ENCODE measurements at regions not wholly inside any gene's neighbourhood (a gene's known extent, or its start where the extent isn't known, plus 50 kb on each side); places are given as distances from the start of the nearest gene placed in this dataset.

DNA sequence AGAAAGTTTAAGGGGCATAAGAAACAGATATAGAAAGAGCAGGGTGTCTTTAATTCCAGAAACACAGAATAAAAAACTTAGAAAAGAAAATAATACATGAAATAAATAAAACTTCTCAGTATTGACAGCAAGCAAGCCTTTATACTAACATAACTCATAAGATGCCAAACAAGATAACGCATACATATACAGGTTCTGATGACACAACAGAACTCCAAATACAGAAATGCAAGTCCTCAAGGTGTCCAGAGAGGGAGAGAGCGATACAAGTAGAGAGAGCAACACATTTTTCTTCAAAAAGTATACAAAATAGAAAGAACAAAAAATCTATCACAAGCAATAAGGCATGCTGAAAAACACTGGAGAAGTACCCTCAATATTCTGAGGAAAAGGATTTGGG lies 314.6 kb upstream of the POM121L12 start:
- TF ChIP-seq Cebpa-rat (IDR thresholded peaks at IDR 0.05), result no peak
- Histone ChIP-seq H3K27ac (no peak overlapping the region), H3K9ac (no peak overlapping the region), H3K4me3 (no peak overlapping the region), H3K4me1 (no peaks in the 10 kb centered on the region), H4K20me1 (no peaks in the 10 kb centered on the region), H3K27me3 (no peaks in the 10 kb centered on the region), H3K9me3 (no peaks in the 10 kb centered on the region), H3K4me2 (no peak overlapping the region), H3K36me3 (no peaks in the 10 kb centered on the region)

DNA sequence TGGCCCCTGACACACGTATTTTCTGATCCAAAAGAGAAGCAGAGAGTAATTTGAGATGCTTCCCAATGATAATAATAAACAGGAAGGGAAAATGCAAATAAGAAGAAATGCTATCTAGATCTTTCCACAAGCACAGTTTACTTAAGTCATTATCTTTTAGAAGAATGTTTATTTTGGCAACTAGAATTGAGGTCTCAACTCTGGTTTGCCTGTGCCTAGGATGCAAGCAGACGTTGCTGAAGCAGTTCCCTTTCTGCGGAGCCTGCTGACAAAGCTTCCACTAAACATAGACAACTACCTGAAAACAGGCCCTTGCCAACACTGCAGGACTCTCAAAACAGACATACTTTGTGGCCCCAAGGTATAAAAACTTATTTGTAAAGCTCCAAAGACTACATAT lies 315.8 kb upstream of the POM121L12 start:
- no peak overlapping the region for H3K4me3 ChIP-seq
- no peaks in the 10 kb centered on the region for H4K20me1 ChIP-seq
- no peaks in the 10 kb centered on the region for H3K27me3 ChIP-seq
- H3K4me1 ChIP-seq, result no peaks in the 10 kb centered on the region
- H3K4me2 ChIP-seq, result no peak overlapping the region
- no peak overlapping the region for H3K9ac ChIP-seq
- no peak overlapping the region for H3K27ac ChIP-seq
- H3K9me3 ChIP-seq, result no peaks in the 10 kb centered on the region
- no peak for TF ChIP-seq Cebpa-rat (IDR thresholded peaks at IDR 0.05)
- H3K36me3 ChIP-seq, result no peaks in the 10 kb centered on the region

DNA sequence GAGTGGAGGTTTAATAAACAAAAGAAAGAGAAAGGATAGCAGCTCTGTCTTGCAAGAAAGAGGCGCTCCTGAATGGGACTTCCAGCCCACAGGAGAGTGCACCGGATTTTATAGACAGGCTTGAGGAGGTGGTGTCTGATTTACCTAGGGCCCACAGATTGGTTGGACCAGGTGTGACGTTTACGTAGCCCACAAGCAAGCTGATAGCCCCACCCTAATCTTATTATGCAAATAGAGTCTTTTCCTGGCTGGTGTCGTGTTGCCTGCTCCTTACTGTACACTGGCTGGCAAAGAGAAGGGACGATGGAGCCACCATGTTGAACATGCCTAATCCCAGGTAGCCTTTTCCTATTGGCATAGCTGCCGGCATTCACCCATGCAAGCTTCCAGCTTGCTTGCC lies 319.7 kb upstream of the POM121L12 start:
- no peak overlapping the region for H3K4me3 ChIP-seq
- TF ChIP-seq Cebpa-rat (IDR thresholded peaks at IDR 0.05), result no peak
- H4K20me1 ChIP-seq, result no peaks in the 10 kb centered on the region
- H3K27me3 ChIP-seq, result no peaks in the 10 kb centered on the region
- no peak overlapping the region for H3K9ac ChIP-seq
- H3K36me3 ChIP-seq, result no peaks in the 10 kb centered on the region
- H3K4me1 ChIP-seq, result peaks cover 8% of the 10 kb centered on the region; the same call in 1 of the 2 replicates
- H3K27ac ChIP-seq, result no peak overlapping the region
- H3K9me3 ChIP-seq, result no peaks in the 10 kb centered on the region
- no peak overlapping the region for H3K4me2 ChIP-seq

DNA sequence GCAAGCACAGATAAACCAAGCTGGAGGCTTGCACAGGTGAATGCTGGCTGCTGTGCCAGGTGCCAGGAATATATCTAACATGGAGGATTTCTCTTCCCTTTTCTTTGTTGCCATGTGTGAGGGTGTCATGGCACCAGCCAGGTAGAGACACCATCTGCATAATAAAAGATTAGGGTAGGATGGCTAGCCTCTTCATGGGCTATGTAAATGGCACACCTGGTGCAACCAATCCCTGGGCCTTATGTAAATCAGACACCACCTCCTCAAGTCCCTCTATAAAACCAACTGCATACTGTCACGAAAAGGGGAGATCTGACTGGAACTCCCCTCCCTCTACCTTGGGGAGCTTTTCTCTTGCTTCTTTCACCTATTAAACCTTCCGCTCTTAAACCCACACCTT lies 322.5 kb upstream of the POM121L12 start:
- Histone ChIP-seq H3K27ac (no peak overlapping the region), H3K4me3 (no peak overlapping the region), H3K36me3 (no peaks in the 10 kb centered on the region), H4K20me1 (no peaks in the 10 kb centered on the region), H3K4me1 (peaks cover 8% of the 10 kb centered on the region; the same call in 1 of the 2 replicates), H3K27me3 (no peaks in the 10 kb centered on the region), H3K9me3 (no peaks in the 10 kb centered on the region; the same call in 1 of the 2 replicates), H3K9ac (no peak overlapping the region), H3K4me2 (no peak overlapping the region)
- no peak for TF ChIP-seq Cebpa-rat (IDR thresholded peaks at IDR 0.05)

DNA sequence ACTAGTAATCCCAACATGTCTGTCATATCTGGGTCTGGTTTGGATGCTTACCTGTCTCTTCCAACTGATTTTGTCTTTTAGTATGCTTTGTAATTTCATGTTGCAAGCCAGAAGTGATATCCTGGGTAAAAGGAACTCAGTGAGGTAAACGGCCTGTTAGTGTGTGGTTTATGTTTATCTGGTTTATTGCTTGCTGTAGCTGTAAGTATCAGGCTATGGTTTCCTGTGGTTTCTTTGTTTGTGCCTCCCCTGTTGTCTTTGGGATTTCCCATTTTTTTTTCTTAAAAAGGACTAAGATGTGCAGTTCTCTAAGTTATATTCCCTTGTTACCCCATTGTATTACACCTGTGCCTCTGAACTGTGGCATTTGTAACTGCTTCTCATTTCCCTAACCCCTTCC lies 323.5 kb upstream of the POM121L12 start:
- Histone ChIP-seq H3K27ac (no peak overlapping the region), H3K9ac (no peak overlapping the region), H4K20me1 (no peaks in the 10 kb centered on the region), H3K4me1 (peaks cover 8% of the 10 kb centered on the region; the same call in 1 of the 2 replicates), H3K4me3 (no peak overlapping the region), H3K27me3 (no peaks in the 10 kb centered on the region), H3K36me3 (no peaks in the 10 kb centered on the region), H3K9me3 (no peaks in the 10 kb centered on the region; the same call in 1 of the 2 replicates), H3K4me2 (peak overlapping the region; percentile 45)
- no peak for TF ChIP-seq Cebpa-rat (IDR thresholded peaks at IDR 0.05)

DNA sequence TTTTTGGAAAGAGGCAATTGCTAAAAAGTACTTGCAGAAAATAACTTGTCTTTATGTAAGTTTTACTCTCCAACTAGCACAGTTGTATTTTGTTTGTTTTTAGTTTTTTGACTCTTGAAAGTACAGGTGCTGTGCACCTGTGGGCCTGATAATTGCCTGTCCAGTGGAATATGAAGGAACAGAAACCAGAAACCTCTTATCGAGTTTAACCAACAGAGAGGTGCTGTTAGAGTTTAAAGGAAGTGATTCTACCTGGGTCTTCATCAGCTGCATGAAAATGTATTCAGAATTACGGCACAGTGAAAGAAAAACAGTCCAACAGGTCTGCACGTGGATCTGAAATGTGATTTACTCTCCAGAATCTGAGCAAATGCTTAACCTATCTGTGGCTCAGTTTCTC lies 326.6 kb upstream of the POM121L12 start:
- H3K4me1 ChIP-seq, result peaks cover 8% of the 10 kb centered on the region; the same call in 1 of the 2 replicates
- no peak for TF ChIP-seq Cebpa-rat (IDR thresholded peaks at IDR 0.05)
- no peaks in the 10 kb centered on the region for H4K20me1 ChIP-seq
- no peaks in the 10 kb centered on the region for H3K36me3 ChIP-seq
- H3K27ac ChIP-seq, result no peak overlapping the region
- H3K4me3 ChIP-seq, result no peak overlapping the region
- H3K9ac ChIP-seq, result no peak overlapping the region
- H3K27me3 ChIP-seq, result no peaks in the 10 kb centered on the region
- no peak overlapping the region for H3K4me2 ChIP-seq
- no peaks in the 10 kb centered on the region; the same call in 1 of the 2 replicates for H3K9me3 ChIP-seq

DNA sequence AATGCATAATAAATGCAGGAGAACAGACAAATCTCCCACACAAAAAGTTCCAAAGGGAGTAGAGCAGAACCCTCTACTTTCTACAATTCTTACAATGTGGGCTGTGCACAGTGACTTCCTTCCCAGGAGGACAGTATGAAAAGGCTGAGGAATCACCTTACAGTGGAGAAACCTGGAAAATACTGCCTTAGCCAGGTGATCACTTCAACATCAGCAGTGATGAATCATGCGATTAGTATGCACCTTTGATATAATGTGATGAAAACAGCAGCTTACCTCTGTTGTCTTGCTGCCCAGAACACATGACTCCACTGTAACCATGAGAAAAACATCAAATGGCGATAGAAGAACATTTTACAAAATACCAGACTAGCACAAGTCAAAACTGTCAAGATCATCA lies 329.7 kb upstream of the POM121L12 start:
- Histone ChIP-seq H3K4me3 (no peak overlapping the region), H3K27ac (no peak overlapping the region), H3K36me3 (no peaks in the 10 kb centered on the region), H3K9me3 (no peaks in the 10 kb centered on the region; the same call in 1 of the 2 replicates), H3K27me3 (no peaks in the 10 kb centered on the region), H3K9ac (no peak overlapping the region), H4K20me1 (no peaks in the 10 kb centered on the region), H3K4me1 (no peaks in the 10 kb centered on the region), H3K4me2 (no peak overlapping the region)
- TF ChIP-seq Cebpa-rat (IDR thresholded peaks at IDR 0.05), result no peak

DNA sequence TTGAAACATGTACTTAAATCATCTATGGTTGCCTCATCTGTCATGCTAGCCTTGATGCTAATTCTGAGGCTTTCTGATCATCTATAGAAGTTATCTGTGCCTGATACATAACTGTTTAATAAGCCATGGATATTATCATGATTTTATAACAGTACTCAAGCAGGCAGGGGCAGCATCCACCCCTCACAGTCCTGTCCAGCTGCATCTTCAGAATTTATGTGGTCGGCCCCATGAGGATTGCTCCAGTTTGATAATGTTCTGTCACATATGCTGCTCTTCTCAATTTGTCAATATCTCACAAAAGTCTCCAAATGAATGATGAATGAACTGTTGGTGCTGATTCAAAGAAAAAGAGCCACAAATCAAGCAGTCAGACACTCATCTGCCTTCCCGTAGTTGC lies 335.1 kb upstream of the POM121L12 start:
- no peaks in the 10 kb centered on the region for H3K4me1 ChIP-seq
- H3K9ac ChIP-seq, result no peak overlapping the region
- no peak overlapping the region for H3K4me2 ChIP-seq
- no peak overlapping the region for H3K27ac ChIP-seq
- no peaks in the 10 kb centered on the region for H3K36me3 ChIP-seq
- no peaks in the 10 kb centered on the region for H3K27me3 ChIP-seq
- no peak overlapping the region for H3K4me3 ChIP-seq
- no peaks in the 10 kb centered on the region for H3K9me3 ChIP-seq
- TF ChIP-seq Cebpa-rat (IDR thresholded peaks at IDR 0.05), result no peak
- no peaks in the 10 kb centered on the region for H4K20me1 ChIP-seq

DNA sequence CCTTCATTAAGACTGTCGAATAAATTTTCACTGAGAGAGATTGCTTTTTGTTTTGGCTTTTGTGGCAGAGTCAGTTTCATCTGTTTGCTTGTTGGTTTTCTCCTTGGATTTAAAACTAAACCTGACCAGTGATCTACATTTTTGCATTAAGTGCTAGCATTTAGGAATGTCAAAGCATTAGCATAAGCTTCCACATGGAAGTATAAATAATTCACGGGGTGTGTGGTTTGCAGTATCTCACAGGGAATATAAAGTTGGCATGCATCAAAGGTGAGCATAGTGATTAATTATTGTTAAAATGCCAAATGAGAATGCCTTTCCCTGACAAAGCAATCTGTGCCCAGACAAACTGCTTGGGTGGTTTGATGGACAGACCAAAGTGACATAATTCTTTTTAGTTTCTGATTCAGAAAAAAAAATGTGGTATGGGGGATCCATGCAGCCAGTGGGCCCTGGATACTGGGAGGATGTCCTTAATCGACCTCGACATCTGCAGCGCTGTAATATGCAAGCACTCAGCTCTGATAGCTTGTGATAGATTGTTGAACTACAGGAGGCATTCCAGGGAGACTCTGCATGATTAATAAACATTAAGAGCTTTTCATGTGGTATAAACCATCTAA lies 339.3 kb upstream of the POM121L12 start:
- H3K36me3 ChIP-seq, result no peaks in the 10 kb centered on the region
- H3K27me3 ChIP-seq, result no peaks in the 10 kb centered on the region
- H3K4me1 ChIP-seq, result no peaks in the 10 kb centered on the region
- H3K27ac ChIP-seq, result no peak overlapping the region
- H4K20me1 ChIP-seq, result no peaks in the 10 kb centered on the region
- no peak overlapping the region for H3K9ac ChIP-seq
- no peak for TF ChIP-seq Cebpa-rat (IDR thresholded peaks at IDR 0.05)
- no peak overlapping the region for H3K4me2 ChIP-seq
- no peak overlapping the region for H3K4me3 ChIP-seq
- H3K9me3 ChIP-seq, result no peaks in the 10 kb centered on the region

DNA sequence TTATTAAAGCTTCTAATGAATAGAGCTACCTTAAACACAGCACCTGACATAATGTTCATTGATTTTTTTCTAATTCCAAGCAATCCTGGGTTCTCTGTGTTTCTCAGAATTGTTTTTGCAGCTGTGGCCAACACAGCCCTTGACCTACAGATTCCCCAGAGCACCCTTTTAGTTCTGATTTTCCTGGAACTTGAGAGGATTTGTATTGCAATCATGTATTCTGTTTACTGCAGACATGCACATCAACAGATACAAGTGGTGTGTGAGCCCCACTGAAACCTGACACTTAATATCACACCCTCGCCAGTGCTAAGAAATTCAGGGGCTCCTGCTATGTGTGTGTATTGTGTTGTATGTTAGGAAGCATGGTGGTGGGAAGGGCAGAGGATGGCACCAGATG lies 344.2 kb upstream of the POM121L12 start:
- Histone ChIP-seq H3K27ac (no peak overlapping the region), H3K4me3 (no peak overlapping the region), H3K4me1 (no peaks in the 10 kb centered on the region), H3K9me3 (no peaks in the 10 kb centered on the region), H3K36me3 (no peaks in the 10 kb centered on the region), H3K4me2 (no peak overlapping the region), H4K20me1 (no peaks in the 10 kb centered on the region), H3K27me3 (no peaks in the 10 kb centered on the region), H3K9ac (no peak overlapping the region)
- TF ChIP-seq Cebpa-rat (IDR thresholded peaks at IDR 0.05), result no peak

DNA sequence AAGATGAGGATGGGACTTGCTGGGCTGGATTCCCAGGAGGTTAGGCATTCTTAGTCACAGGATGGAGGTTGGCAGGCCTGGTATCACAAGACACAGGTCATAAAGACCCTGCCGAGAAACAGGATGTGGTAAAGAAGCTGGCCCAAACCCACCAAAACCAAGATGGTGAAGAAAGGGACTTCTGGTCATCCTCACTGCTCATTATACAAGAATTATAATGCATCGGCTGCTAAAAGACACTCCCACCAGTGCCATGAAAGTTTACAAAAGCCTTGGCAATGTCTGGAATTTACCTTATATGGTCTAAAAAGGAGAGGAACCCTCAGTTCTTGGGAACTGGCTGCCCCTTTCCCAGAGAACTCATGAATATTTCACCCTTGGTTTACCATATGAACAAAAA lies 345.5 kb upstream of the POM121L12 start:
- TF ChIP-seq Cebpa-rat (IDR thresholded peaks at IDR 0.05), result no peak
- no peak overlapping the region for H3K4me3 ChIP-seq
- H4K20me1 ChIP-seq, result no peaks in the 10 kb centered on the region
- no peak overlapping the region for H3K4me2 ChIP-seq
- no peaks in the 10 kb centered on the region for H3K4me1 ChIP-seq
- H3K36me3 ChIP-seq, result no peaks in the 10 kb centered on the region
- no peaks in the 10 kb centered on the region for H3K9me3 ChIP-seq
- no peak overlapping the region for H3K27ac ChIP-seq
- H3K9ac ChIP-seq, result no peak overlapping the region
- no peaks in the 10 kb centered on the region for H3K27me3 ChIP-seq
